ENCODE measurements at regions not wholly inside any gene's neighbourhood (a gene's known extent, or its start where the extent isn't known, plus 50 kb on each side); places are given as distances from the start of the nearest gene placed in this dataset.
A peak's percentile ranks its signal among the peaks of the same experiment; 100 is the strongest.

GRCh38 chr3:177340243-177340830, 143.1 kb upstream of the TBL1XR1 start:
- intact Hi-C loops (cut with DNase I) = loop anchor here (5.0 kb wide), 1 partner anchor 472 kb away; no protein-coding TSS in a partner anchor
- H3K4me1 ChIP-seq = peaks cover 4 to 60% of the 10 kb centered on the region in 2 donors

DNA sequence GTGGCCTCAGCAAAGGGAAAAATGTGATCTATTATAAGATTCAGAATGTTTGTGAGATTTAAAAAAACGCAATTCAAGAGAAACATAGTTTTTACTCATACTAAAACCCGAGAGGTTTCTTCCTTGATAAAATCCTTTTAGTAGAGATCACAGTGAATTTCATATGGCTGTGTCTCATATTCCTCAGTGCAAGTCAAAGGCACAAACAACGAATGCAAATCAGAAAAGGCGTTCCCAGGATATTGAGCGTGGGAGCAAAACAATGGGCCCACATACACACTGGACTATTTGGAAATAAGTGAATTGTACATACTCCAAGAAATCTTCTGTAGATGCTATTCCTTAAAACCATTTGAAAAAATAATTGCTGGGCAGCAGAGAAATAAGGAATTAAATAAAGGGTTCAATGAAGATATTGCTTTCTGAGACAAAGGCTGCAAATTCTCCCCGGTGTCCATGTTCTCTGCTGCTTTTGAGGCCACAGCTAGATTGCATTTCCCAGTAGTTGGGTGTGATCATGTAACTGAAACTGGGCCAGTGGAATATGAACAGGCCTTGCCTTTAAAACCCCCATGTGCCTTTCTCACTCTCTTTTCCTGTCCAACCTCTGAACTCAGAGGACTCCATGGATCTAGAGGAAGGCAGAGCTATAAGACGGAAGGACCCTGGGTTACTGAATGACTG, 144.6 kb upstream of the TBL1XR1 start:
- peak overlapping the region in 1 of 2 donors; percentile 48 for H3K27ac ChIP-seq
- DNase-seq (ENCODE audit: low spot score in 2 of 2) = no peak
- peaks cover 5 to 55% of the 10 kb centered on the region in 2 donors for H3K4me1 ChIP-seq
- no peak overlapping the region for H3K4me3 ChIP-seq
- TF ChIP-seq, protein P1, sequence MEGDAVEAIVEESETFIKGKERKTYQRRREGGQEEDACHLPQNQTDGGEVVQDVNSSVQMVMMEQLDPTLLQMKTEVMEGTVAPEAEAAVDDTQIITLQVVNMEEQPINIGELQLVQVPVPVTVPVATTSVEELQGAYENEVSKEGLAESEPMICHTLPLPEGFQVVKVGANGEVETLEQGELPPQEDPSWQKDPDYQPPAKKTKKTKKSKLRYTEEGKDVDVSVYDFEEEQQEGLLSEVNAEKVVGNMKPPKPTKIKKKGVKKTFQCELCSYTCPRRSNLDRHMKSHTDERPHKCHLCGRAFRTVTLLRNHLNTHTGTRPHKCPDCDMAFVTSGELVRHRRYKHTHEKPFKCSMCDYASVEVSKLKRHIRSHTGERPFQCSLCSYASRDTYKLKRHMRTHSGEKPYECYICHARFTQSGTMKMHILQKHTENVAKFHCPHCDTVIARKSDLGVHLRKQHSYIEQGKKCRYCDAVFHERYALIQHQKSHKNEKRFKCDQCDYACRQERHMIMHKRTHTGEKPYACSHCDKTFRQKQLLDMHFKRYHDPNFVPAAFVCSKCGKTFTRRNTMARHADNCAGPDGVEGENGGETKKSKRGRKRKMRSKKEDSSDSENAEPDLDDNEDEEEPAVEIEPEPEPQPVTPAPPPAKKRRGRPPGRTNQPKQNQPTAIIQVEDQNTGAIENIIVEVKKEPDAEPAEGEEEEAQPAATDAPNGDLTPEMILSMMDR (IDR thresholded peaks at IDR 0.05) = no peak
- H3K36me3 ChIP-seq = no peaks in the 10 kb centered on the region
- intact Hi-C loops (cut with DNase I) = loop anchor here (5.0 kb wide), 1 partner anchor 470 kb away; no protein-coding TSS in a partner anchor
- H3K9me3 ChIP-seq = no peaks in the 10 kb centered on the region
- no peaks in the 10 kb centered on the region for H3K27me3 ChIP-seq

More at GRCh38 chr3:177340243-177340830, 143.1 kb upstream of the TBL1XR1 start:
- Histone ChIP-seq H3K9me3 (no peaks in the 10 kb centered on the region), H3K27ac (no peak overlapping the region), H3K27me3 (no peaks in the 10 kb centered on the region), H3K4me3 (no peak overlapping the region), H3K36me3 (no peaks in the 10 kb centered on the region)
- DNase-seq (ENCODE audit: low spot score in 2 of 2) = no peak
- TF ChIP-seq, protein P1 (IDR thresholded peaks at IDR 0.05) = no peak

GRCh38 chr3:177343122-177343625, 145.9 kb upstream of the TBL1XR1 start:
- H3K9me3 ChIP-seq = no peaks in the 10 kb centered on the region
- no peaks in the 10 kb centered on the region for H3K36me3 ChIP-seq
- H3K4me3 ChIP-seq = no peak overlapping the region
- H3K4me1 ChIP-seq = peaks cover 5 to 53% of the 10 kb centered on the region in 2 donors
- H3K27me3 ChIP-seq = no peaks in the 10 kb centered on the region
- peak overlapping the region; percentile 55 to 89 for H3K27ac ChIP-seq
- TF ChIP-seq, protein P1 (IDR thresholded peaks at IDR 0.05) = no peak
- intact Hi-C loops (cut with DNase I) = loop anchor here (5.0 kb wide), 1 partner anchor 469 kb away; no protein-coding TSS in a partner anchor
- no peak for DNase-seq (ENCODE audit: low spot score in 2 of 2)

DNA sequence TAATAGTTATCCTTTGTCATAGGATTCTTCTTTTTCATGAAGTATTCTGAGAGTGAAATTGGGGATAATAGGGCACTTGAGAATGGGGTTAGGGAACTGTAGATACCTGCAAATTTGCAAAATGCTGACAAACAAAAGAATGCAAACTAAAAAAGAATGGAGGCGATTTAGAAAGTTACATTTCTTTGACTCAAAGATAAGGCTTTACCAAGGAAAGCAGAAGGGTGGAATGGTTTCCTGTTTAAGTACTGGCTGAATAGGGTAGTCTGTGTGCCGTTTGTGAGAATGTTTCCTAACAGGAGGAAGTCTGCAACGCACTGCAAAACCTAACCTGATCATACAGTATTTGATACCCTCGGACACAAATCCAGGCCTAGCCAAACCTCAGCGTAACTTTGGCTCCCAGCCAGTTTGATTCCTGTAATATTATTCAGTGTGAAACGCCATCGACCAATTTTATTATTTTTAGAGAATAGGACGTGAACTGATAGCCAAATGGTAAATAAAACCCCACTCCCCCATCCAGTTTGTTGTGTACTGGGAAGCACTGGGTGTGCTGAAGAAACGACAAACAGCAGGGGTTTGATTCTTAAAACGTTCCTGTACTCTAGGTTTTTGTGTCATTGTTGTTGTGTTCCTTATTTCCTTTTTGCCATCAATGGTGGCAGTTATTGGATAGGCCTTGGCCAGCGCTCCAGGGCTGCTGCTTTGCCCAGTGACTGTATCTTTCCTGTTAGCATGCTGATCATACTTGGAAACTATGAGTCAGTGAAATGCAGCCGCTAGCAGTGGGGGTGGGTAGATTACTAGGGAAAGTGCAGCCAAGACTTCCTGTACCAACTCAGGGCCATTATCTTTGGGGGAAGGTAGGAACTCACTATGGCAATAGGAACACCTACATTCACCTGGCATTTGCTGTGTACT, 148.0 kb upstream of the TBL1XR1 start:
- peak overlapping the region; percentile 18 to 31 for H3K4me3 ChIP-seq
- intact Hi-C loops (cut with DNase I) = loop anchor here (1.0 kb wide), 1 partner anchor 13 kb away; no protein-coding TSS in a partner anchor
- TF ChIP-seq, protein P1 (IDR thresholded peaks at IDR 0.05) = no peak

GRCh38 chr3:177345973-177346503, 148.8 kb upstream of the TBL1XR1 start:
- no peak for DNase-seq (ENCODE audit: low spot score in 2 of 2)
- H3K9me3 ChIP-seq = no peaks in the 10 kb centered on the region
- intact Hi-C loops (cut with DNase I) = loop anchor here (1.0 kb wide), 1 partner anchor 12 kb away; no protein-coding TSS in a partner anchor
- TF ChIP-seq, protein P1 (IDR thresholded peaks at IDR 0.05) = no peak
- peaks cover 5 to 44% of the 10 kb centered on the region in 2 donors for H3K4me1 ChIP-seq
- no peaks in the 10 kb centered on the region for H3K27me3 ChIP-seq
- no peaks in the 10 kb centered on the region for H3K36me3 ChIP-seq
- no peak overlapping the region for H3K4me3 ChIP-seq
- H3K27ac ChIP-seq = peak overlapping the region; percentile 89 to 91

More for the DNA sequence above, 148.0 kb upstream of the TBL1XR1 start:
- peak; percentile 80 to 96 for DNase-seq (ENCODE audit: low spot score in 2 of 2)
- no peaks in the 10 kb centered on the region for H3K9me3 ChIP-seq
- peak overlapping the region; percentile 89 to 91 for H3K27ac ChIP-seq
- H3K4me1 ChIP-seq = peaks cover 5 to 47% of the 10 kb centered on the region in 2 donors
- no peaks in the 10 kb centered on the region for H3K27me3 ChIP-seq
- H3K36me3 ChIP-seq = no peaks in the 10 kb centered on the region

Data from ascending aorta (tissue), 2 donors.